GM12872 (cell line): ENCODE measurements at regions not wholly inside any gene's neighbourhood (a gene's known extent, or its start where the extent isn't known, plus 50 kb on each side); places are given as distances from the start of the nearest gene placed in this dataset.

Experiments
- TF ChIP-seq, protein P1 (sequence below): IDR thresholded peaks from 3 replicates; pipeline ENCODE4 v1.5.1; 2011; ENCODE audit warnings: low read depth, mild to moderate bottlenecking, low read length, moderate library complexity; ENCODE audit not compliant: insufficient read depth

DNA sequence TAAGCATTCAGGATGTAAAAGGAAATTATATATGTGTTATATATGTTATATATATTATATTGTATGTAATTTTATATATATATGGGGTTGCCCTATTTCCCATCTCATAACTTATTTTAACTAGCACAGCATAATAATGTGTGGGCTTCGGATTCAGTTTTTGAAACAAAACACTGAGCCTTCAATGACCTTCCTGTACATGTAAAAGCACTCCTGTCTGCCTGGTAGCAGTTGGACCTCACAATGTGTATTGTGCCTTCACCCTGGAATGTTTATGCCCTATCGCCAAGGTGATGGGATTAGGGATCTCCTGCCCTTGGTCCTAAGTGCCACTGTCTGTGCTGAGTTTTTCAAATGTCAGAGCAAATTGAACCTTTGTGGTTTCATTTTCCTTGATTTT lies 968.8 kb downstream of the TUBA3C start:
- TF ChIP-seq, protein P1, sequence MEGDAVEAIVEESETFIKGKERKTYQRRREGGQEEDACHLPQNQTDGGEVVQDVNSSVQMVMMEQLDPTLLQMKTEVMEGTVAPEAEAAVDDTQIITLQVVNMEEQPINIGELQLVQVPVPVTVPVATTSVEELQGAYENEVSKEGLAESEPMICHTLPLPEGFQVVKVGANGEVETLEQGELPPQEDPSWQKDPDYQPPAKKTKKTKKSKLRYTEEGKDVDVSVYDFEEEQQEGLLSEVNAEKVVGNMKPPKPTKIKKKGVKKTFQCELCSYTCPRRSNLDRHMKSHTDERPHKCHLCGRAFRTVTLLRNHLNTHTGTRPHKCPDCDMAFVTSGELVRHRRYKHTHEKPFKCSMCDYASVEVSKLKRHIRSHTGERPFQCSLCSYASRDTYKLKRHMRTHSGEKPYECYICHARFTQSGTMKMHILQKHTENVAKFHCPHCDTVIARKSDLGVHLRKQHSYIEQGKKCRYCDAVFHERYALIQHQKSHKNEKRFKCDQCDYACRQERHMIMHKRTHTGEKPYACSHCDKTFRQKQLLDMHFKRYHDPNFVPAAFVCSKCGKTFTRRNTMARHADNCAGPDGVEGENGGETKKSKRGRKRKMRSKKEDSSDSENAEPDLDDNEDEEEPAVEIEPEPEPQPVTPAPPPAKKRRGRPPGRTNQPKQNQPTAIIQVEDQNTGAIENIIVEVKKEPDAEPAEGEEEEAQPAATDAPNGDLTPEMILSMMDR, result no peak
